ENCODE measurements at regions not wholly inside any gene's neighbourhood (a gene's known extent, or its start where the extent isn't known, plus 50 kb on each side); places are given as distances from the start of the nearest gene placed in this dataset.
A peak's percentile ranks its signal among the peaks of the same experiment; 100 is the strongest.

- ATAC-seq, result peak in 1 of 2 donors; percentile 55
- Mint-ChIP-seq H3K4me3 (peak overlapping the region in 2 of 10 donors; percentile 9 to 34), H3K27ac (no peak overlapping the region)
Observed at GRCh38 chr13:105552078-105552477, 983.4 kb downstream of the EFNB2 start.

GRCh38 chr13:105547851-105548250, 987.6 kb downstream of the EFNB2 start:
- POLR2A ChIA-PET, result no interaction called here
- H3K4me3 Mint-ChIP-seq, result no peak overlapping the region
- no peak for ATAC-seq
- H3K27ac Mint-ChIP-seq, result no peak overlapping the region
- peaks cover 0 to 6% (median 0%) of the 10 kb centered on the region in 5 donors for H3K27me3 Mint-ChIP-seq
- H3K9me3 Mint-ChIP-seq, result peaks cover 0 to 3% (median 0%) of the 10 kb centered on the region in 9 donors
- H3K36me3 Mint-ChIP-seq, result no peaks in the 10 kb centered on the region
- peaks cover 0 to 5% (median 0%) of the 10 kb centered on the region in 4 donors for H3K4me1 Mint-ChIP-seq
- DNase-seq, result no peak

More at GRCh38 chr13:105552078-105552477, 983.4 kb downstream of the EFNB2 start:
- peaks cover 0 to 5% (median 0%) of the 10 kb centered on the region in 9 donors for H3K9me3 Mint-ChIP-seq
- no peaks in the 10 kb centered on the region for H3K36me3 Mint-ChIP-seq
- POLR2A ChIA-PET, result no interaction called here
- peak in 3 of 10 donors; percentile 1 to 26 (median 3) for DNase-seq
- peaks cover 0 to 5% (median 0%) of the 10 kb centered on the region in 4 donors for H3K4me1 Mint-ChIP-seq
- peaks cover 0 to 3% (median 0%) of the 10 kb centered on the region in 5 donors for H3K27me3 Mint-ChIP-seq

- POLR2A ChIA-PET, result no interaction called here
- H3K36me3 Mint-ChIP-seq, result no peaks in the 10 kb centered on the region
Observed at GRCh38 chr13:105545811-105546210, 989.7 kb downstream of the EFNB2 start.

GRCh38 chr13:105543742-105544141, 991.7 kb downstream of the EFNB2 start:
- Mint-ChIP-seq H3K9me3 (peaks cover 0 to 3% (median 0%) of the 10 kb centered on the region in 9 donors), H3K4me1 (no peaks in the 10 kb centered on the region), H3K36me3 (no peaks in the 10 kb centered on the region), H3K27me3 (peaks cover 0 to 6% (median 0%) of the 10 kb centered on the region in 5 donors), H3K27ac (no peak overlapping the region), H3K4me3 (no peak overlapping the region)
- POLR2A ChIA-PET, result no interaction called here
- ATAC-seq (no peak), DNase-seq (no peak)

More at GRCh38 chr13:105545811-105546210, 989.7 kb downstream of the EFNB2 start:
- H3K4me1 Mint-ChIP-seq, result no peaks in the 10 kb centered on the region
- H3K27me3 Mint-ChIP-seq, result peaks cover 0 to 6% (median 0%) of the 10 kb centered on the region in 5 donors
- ATAC-seq (no peak), DNase-seq (no peak)
- peaks cover 0 to 3% (median 0%) of the 10 kb centered on the region in 9 donors for H3K9me3 Mint-ChIP-seq
- H3K4me3 Mint-ChIP-seq, result no peak overlapping the region
- no peak overlapping the region for H3K27ac Mint-ChIP-seq

- H3K36me3 Mint-ChIP-seq, result no peaks in the 10 kb centered on the region
- no peaks in the 10 kb centered on the region for H3K27me3 Mint-ChIP-seq
- DNase-seq (no peak), ATAC-seq (no peak)
- H3K27ac Mint-ChIP-seq, result no peak overlapping the region
- peaks cover 0 to 2% (median 0%) of the 10 kb centered on the region in 9 donors for H3K9me3 Mint-ChIP-seq
- no peaks in the 10 kb centered on the region for H3K4me1 Mint-ChIP-seq
- H3K4me3 Mint-ChIP-seq, result no peak overlapping the region
- POLR2A ChIA-PET, result no interaction called here
Observed at GRCh38 chr13:105541565-105541964, 993.9 kb downstream of the EFNB2 start.

GRCh38 chr13:105538346-105538745, 997.1 kb downstream of the EFNB2 start:
- POLR2A ChIA-PET, result no interaction called here
- H3K27me3 Mint-ChIP-seq, result no peaks in the 10 kb centered on the region
- DNase-seq (no peak), ATAC-seq (no peak)
- no peaks in the 10 kb centered on the region for H3K36me3 Mint-ChIP-seq
- H3K27ac Mint-ChIP-seq, result no peak overlapping the region
- H3K4me1 Mint-ChIP-seq, result no peaks in the 10 kb centered on the region
- peaks cover 0 to 6% (median 0%) of the 10 kb centered on the region in 9 donors for H3K9me3 Mint-ChIP-seq
- no peak overlapping the region for H3K4me3 Mint-ChIP-seq

- no peaks in the 10 kb centered on the region for H3K27me3 Mint-ChIP-seq
- H3K4me3 Mint-ChIP-seq, result no peak overlapping the region
- POLR2A ChIA-PET, result no interaction called here
- DNase-seq, result no peak
- H3K4me1 Mint-ChIP-seq, result no peaks in the 10 kb centered on the region
- ATAC-seq, result no peak
- no peaks in the 10 kb centered on the region for H3K36me3 Mint-ChIP-seq
- no peak overlapping the region for H3K27ac Mint-ChIP-seq
- H3K9me3 Mint-ChIP-seq, result peaks cover 0 to 6% (median 0%) of the 10 kb centered on the region in 9 donors
Observed at GRCh38 chr13:105537113-105537512, 998.3 kb downstream of the EFNB2 start.

- no peaks in the 10 kb centered on the region for H3K4me1 Mint-ChIP-seq
- no peak for ATAC-seq
- H3K4me3 Mint-ChIP-seq, result no peak overlapping the region
- no peaks in the 10 kb centered on the region for H3K36me3 Mint-ChIP-seq
- POLR2A ChIA-PET, result no interaction called here
- peaks cover 0 to 11% (median 5%) of the 10 kb centered on the region in 5 donors for H3K27me3 Mint-ChIP-seq
- peaks cover 0 to 9% (median 0%) of the 10 kb centered on the region in 9 donors for H3K9me3 Mint-ChIP-seq
- DNase-seq, result no peak
- H3K27ac Mint-ChIP-seq, result no peak overlapping the region
Observed at GRCh38 chr13:105530468-105530867, 1005.0 kb downstream of the EFNB2 start.

GRCh38 chr13:105527127-105527526, 1008.3 kb downstream of the EFNB2 start:
- H3K36me3 Mint-ChIP-seq, result no peaks in the 10 kb centered on the region
- no peak for DNase-seq
- POLR2A ChIA-PET, result no interaction called here
- H3K27ac Mint-ChIP-seq, result no peak overlapping the region
- no peak overlapping the region for H3K4me3 Mint-ChIP-seq
- peaks cover 0 to 13% (median 8%) of the 10 kb centered on the region in 5 donors for H3K27me3 Mint-ChIP-seq
- no peaks in the 10 kb centered on the region for H3K4me1 Mint-ChIP-seq
- no peak for ATAC-seq
- peaks cover 0 to 8% (median 0%) of the 10 kb centered on the region in 9 donors for H3K9me3 Mint-ChIP-seq

GRCh38 chr13:105519771-105520170, 1015.7 kb downstream of the EFNB2 start:
- H3K27ac Mint-ChIP-seq, result no peak overlapping the region

GRCh38 chr13:105518086-105518485, 1017.4 kb downstream of the EFNB2 start:
- ATAC-seq (no peak), DNase-seq (no peak)
- H3K9me3 Mint-ChIP-seq, result peaks cover 0 to 3% (median 0%) of the 10 kb centered on the region in 9 donors
- H3K27me3 Mint-ChIP-seq, result peaks cover 0 to 8% (median 1%) of the 10 kb centered on the region in 5 donors
- H3K4me3 Mint-ChIP-seq, result no peak overlapping the region
- H3K4me1 Mint-ChIP-seq, result no peaks in the 10 kb centered on the region
- POLR2A ChIA-PET, result no interaction called here
- no peak overlapping the region for H3K27ac Mint-ChIP-seq
- H3K36me3 Mint-ChIP-seq, result no peaks in the 10 kb centered on the region

More at GRCh38 chr13:105519771-105520170, 1015.7 kb downstream of the EFNB2 start:
- ATAC-seq (no peak), DNase-seq (no peak)
- Mint-ChIP-seq H3K4me3 (no peak overlapping the region), H3K9me3 (peaks cover 0 to 3% (median 0%) of the 10 kb centered on the region in 9 donors), H3K27me3 (peaks cover 0 to 1% (median 0%) of the 10 kb centered on the region in 5 donors), H3K4me1 (no peaks in the 10 kb centered on the region), H3K36me3 (no peaks in the 10 kb centered on the region)
- POLR2A ChIA-PET, result no interaction called here

GRCh38 chr13:105514401-105514800, 1021.1 kb downstream of the EFNB2 start:
- POLR2A ChIA-PET, result no interaction called here
- H3K36me3 Mint-ChIP-seq, result no peaks in the 10 kb centered on the region
- no peaks in the 10 kb centered on the region for H3K4me1 Mint-ChIP-seq
- no peak for ATAC-seq
- no peaks in the 10 kb centered on the region for H3K9me3 Mint-ChIP-seq
- H3K27ac Mint-ChIP-seq, result no peak overlapping the region
- no peak for DNase-seq
- no peak overlapping the region for H3K4me3 Mint-ChIP-seq
- H3K27me3 Mint-ChIP-seq, result peaks cover 0 to 8% (median 0%) of the 10 kb centered on the region in 5 donors

GRCh38 chr13:105513448-105513847, 1022.0 kb downstream of the EFNB2 start:
- Mint-ChIP-seq H3K9me3 (no peaks in the 10 kb centered on the region), H3K4me3 (no peak overlapping the region), H3K27ac (no peak overlapping the region), H3K27me3 (peaks cover 0 to 8% (median 0%) of the 10 kb centered on the region in 5 donors), H3K4me1 (no peaks in the 10 kb centered on the region), H3K36me3 (no peaks in the 10 kb centered on the region)
- DNase-seq (no peak), ATAC-seq (no peak)
- POLR2A ChIA-PET, result no interaction called here

All from naive thymus-derived CD8-positive, alpha-beta T cell (primary cell).